ENCODE measurements at regions not wholly inside any gene's neighbourhood (a gene's known extent, or its start where the extent isn't known, plus 50 kb on each side); places are given as distances from the start of the nearest gene placed in this dataset.

DNA sequence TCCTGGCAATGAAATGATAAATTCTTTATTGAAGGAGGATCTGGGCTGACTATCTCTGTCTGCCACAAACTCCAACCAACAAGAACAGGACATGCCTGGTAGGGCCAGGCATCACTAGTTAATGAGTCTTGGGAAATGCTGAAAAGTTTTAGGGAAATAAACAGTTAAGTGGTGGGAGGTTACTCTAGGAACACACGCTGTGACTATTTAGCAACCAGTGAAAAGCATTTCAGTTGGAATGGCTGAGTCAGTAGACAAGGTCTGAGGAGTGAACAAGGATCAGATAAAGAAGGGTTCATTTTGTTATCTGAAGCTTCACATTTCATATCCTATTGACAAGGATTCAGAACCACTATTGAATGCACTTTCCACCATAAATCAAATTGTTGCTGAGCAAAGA, 394.9 kb upstream of the BOD1L1 start (continued):
- TF ChIP-seq, protein P1, sequence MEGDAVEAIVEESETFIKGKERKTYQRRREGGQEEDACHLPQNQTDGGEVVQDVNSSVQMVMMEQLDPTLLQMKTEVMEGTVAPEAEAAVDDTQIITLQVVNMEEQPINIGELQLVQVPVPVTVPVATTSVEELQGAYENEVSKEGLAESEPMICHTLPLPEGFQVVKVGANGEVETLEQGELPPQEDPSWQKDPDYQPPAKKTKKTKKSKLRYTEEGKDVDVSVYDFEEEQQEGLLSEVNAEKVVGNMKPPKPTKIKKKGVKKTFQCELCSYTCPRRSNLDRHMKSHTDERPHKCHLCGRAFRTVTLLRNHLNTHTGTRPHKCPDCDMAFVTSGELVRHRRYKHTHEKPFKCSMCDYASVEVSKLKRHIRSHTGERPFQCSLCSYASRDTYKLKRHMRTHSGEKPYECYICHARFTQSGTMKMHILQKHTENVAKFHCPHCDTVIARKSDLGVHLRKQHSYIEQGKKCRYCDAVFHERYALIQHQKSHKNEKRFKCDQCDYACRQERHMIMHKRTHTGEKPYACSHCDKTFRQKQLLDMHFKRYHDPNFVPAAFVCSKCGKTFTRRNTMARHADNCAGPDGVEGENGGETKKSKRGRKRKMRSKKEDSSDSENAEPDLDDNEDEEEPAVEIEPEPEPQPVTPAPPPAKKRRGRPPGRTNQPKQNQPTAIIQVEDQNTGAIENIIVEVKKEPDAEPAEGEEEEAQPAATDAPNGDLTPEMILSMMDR (conservative IDR thresholded peaks at IDR 0.05; ENCODE audit: low read depth in 2 of 2) = no peak
- TF ChIP-seq JUNB (IDR thresholded peaks at IDR 0.05; ENCODE audit: unreplicated experiment) = no peak
- TF ChIP-seq EZH2phosphoT487 (IDR thresholded peaks at IDR 0.05; ENCODE audit: unreplicated experiment) = no peak
- TF ChIP-seq ZNF114 (CRISPR knock-in tag; IDR thresholded peaks at IDR 0.05) = no peak
- no peak for TF ChIP-seq ZNF331 (CRISPR knock-in tag; IDR thresholded peaks at IDR 0.05; ENCODE audit: low read depth)
- TF ChIP-seq, protein P2, sequence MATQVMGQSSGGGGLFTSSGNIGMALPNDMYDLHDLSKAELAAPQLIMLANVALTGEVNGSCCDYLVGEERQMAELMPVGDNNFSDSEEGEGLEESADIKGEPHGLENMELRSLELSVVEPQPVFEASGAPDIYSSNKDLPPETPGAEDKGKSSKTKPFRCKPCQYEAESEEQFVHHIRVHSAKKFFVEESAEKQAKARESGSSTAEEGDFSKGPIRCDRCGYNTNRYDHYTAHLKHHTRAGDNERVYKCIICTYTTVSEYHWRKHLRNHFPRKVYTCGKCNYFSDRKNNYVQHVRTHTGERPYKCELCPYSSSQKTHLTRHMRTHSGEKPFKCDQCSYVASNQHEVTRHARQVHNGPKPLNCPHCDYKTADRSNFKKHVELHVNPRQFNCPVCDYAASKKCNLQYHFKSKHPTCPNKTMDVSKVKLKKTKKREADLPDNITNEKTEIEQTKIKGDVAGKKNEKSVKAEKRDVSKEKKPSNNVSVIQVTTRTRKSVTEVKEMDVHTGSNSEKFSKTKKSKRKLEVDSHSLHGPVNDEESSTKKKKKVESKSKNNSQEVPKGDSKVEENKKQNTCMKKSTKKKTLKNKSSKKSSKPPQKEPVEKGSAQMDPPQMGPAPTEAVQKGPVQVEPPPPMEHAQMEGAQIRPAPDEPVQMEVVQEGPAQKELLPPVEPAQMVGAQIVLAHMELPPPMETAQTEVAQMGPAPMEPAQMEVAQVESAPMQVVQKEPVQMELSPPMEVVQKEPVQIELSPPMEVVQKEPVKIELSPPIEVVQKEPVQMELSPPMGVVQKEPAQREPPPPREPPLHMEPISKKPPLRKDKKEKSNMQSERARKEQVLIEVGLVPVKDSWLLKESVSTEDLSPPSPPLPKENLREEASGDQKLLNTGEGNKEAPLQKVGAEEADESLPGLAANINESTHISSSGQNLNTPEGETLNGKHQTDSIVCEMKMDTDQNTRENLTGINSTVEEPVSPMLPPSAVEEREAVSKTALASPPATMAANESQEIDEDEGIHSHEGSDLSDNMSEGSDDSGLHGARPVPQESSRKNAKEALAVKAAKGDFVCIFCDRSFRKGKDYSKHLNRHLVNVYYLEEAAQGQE (IDR thresholded peaks at IDR 0.05; ENCODE audit: unreplicated experiment) = no peak

DNA sequence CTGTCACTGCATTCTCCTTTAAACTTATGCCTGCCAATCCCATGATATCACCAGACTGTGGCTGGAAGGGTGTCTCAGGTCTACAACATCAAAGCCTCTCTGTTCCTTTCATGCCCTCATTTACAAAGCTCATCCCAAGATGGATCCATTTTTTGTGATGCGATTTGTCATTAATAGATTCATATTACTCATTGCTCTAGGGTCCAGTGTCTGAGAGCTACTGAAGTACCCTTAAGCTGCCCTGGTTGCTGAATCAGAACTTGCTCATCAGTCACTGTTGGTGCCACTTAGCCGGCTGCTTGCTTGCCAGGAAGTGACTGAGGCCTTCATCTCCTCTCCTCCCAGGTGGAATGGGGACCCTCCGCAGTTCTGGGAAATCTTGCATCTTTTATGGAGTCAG, 395.5 kb upstream of the BOD1L1 start:
- Mint-ChIP-seq H3K36me3 (ENCODE audit: low read depth) (no peaks in the 10 kb centered on the region), H3K27me3 (ENCODE audit: insufficient read depth, low read depth, poor library complexity) (no peaks in the 10 kb centered on the region), H3K4me1 (peaks cover 2% of the 10 kb centered on the region; the same call in 1 of the 3 replicates), H3K9me3 (no peaks in the 10 kb centered on the region), H3K27ac (no peak overlapping the region), H3K4me3 (no peak overlapping the region)
- no peak overlapping the region for H3K4me2 ChIP-seq
- H3K27ac ChIP-seq (ENCODE audit: low read depth) = no peak overlapping the region
- no peak overlapping the region for H2AFZ ChIP-seq
- no peak for DNase-seq (ENCODE audit: low spot score)
- no peaks in the 10 kb centered on the region for H3K27me3 ChIP-seq (ENCODE audit: insufficient read depth)
- H3K79me2 ChIP-seq (replicated peaks; ENCODE audit: insufficient read depth) = no peaks in the 10 kb centered on the region
- no peaks in the 10 kb centered on the region for H4K20me1 ChIP-seq (replicated peaks; ENCODE audit: insufficient read depth)
- H3K4me1 ChIP-seq (ENCODE audit: insufficient read depth) = no peaks in the 10 kb centered on the region
- H3K4me3 ChIP-seq = no peak overlapping the region
- no peaks in the 10 kb centered on the region for H3F3A ChIP-seq (replicated peaks; ENCODE audit: low read depth)
- ATAC-seq = no peak
- peaks cover 23% of the 10 kb centered on the region for H3K9me2 ChIP-seq (ENCODE audit: insufficient read depth)
- H3K36me3 ChIP-seq (ENCODE audit: insufficient read depth) = no peaks in the 10 kb centered on the region
- TF ChIP-seq STAT1 (IDR thresholded peaks at IDR 0.05; ENCODE audit: unreplicated experiment) (no peak), NANOG (IDR thresholded peaks at IDR 0.05; ENCODE audit: borderline replicate concordance) (no peak), EZH2 (IDR thresholded peaks at IDR 0.05; ENCODE audit: low read depth, unreplicated experiment) (no peak), EZH2phosphoT487 (IDR thresholded peaks at IDR 0.05; ENCODE audit: unreplicated experiment) (no peak)
- TF ChIP-seq, protein P3, sequence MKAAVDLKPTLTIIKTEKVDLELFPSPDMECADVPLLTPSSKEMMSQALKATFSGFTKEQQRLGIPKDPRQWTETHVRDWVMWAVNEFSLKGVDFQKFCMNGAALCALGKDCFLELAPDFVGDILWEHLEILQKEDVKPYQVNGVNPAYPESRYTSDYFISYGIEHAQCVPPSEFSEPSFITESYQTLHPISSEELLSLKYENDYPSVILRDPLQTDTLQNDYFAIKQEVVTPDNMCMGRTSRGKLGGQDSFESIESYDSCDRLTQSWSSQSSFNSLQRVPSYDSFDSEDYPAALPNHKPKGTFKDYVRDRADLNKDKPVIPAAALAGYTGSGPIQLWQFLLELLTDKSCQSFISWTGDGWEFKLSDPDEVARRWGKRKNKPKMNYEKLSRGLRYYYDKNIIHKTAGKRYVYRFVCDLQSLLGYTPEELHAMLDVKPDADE (IDR thresholded peaks at IDR 0.05) = no peak
- TF ChIP-seq, protein P4, sequence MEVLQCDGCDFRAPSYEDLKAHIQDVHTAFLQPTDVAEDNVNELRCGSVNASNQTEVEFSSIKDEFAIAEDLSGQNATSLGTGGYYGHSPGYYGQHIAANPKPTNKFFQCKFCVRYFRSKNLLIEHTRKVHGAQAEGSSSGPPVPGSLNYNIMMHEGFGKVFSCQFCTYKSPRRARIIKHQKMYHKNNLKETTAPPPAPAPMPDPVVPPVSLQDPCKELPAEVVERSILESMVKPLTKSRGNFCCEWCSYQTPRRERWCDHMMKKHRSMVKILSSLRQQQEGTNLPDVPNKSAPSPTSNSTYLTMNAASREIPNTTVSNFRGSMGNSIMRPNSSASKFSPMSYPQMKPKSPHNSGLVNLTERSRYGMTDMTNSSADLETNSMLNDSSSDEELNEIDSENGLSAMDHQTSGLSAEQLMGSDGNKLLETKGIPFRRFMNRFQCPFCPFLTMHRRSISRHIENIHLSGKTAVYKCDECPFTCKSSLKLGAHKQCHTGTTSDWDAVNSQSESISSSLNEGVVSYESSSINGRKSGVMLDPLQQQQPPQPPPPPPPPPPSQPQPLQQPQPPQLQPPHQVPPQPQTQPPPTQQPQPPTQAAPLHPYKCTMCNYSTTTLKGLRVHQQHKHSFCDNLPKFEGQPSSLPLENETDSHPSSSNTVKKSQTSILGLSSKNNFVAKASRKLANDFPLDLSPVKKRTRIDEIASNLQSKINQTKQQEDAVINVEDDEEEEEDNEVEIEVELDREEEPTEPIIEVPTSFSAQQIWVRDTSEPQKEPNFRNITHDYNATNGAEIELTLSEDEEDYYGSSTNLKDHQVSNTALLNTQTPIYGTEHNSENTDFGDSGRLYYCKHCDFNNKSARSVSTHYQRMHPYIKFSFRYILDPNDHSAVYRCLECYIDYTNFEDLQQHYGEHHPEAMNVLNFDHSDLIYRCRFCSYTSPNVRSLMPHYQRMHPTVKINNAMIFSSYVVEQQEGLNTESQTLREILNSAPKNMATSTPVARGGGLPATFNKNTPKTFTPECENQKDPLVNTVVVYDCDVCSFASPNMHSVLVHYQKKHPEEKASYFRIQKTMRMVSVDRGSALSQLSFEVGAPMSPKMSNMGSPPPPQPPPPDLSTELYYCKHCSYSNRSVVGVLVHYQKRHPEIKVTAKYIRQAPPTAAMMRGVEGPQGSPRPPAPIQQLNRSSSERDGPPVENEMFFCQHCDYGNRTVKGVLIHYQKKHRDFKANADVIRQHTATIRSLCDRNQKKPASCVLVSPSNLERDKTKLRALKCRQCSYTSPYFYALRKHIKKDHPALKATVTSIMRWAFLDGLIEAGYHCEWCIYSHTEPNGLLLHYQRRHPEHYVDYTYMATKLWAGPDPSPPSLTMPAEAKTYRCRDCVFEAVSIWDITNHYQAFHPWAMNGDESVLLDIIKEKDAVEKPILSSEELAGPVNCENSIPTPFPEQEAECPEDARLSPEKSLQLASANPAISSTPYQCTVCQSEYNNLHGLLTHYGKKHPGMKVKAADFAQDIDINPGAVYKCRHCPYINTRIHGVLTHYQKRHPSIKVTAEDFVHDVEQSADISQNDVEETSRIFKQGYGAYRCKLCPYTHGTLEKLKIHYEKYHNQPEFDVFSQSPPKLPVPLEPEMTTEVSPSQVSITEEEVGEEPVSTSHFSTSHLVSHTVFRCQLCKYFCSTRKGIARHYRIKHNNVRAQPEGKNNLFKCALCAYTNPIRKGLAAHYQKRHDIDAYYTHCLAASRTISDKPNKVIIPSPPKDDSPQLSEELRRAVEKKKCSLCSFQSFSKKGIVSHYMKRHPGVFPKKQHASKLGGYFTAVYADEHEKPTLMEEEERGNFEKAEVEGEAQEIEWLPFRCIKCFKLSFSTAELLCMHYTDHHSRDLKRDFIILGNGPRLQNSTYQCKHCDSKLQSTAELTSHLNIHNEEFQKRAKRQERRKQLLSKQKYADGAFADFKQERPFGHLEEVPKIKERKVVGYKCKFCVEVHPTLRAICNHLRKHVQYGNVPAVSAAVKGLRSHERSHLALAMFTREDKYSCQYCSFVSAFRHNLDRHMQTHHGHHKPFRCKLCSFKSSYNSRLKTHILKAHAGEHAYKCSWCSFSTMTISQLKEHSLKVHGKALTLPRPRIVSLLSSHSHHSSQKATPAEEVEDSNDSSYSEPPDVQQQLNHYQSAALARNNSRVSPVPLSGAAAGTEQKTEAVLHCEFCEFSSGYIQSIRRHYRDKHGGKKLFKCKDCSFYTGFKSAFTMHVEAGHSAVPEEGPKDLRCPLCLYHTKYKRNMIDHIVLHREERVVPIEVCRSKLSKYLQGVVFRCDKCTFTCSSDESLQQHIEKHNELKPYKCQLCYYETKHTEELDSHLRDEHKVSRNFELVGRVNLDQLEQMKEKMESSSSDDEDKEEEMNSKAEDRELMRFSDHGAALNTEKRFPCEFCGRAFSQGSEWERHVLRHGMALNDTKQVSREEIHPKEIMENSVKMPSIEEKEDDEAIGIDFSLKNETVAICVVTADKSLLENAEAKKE (CRISPR knock-in tag; IDR thresholded peaks at IDR 0.05) = no peak

Data from GM23338 (cell line).